Panc1 (cell line): ENCODE measurements at regions not wholly inside any gene's neighbourhood (a gene's known extent, or its start where the extent isn't known, plus 50 kb on each side); places are given as distances from the start of the nearest gene placed in this dataset.

Experiments used
- POLR2AphosphoS5 ChIP-seq: IDR thresholded peaks from 2 replicates; pipeline ENCODE4 v1.6.1; 2012; ENCODE audit warnings: mild to moderate bottlenecking, low read depth, low read length, moderate library complexity
- TF ChIP-seq, protein P1 (sequence below): fragments of 450-650 bp; IDR thresholded peaks from 2 replicates; pipeline ENCODE4 v1.5.1; 2017; ENCODE audit warnings: mild to moderate bottlenecking
- TF ChIP-seq, protein P2 (sequence below), 2 experiments: IDR thresholded peaks; 2 replicates each; pipeline ENCODE4 v1.6.1; 2011 to 2012; ENCODE audit warnings: low read depth in 2 of 2, control low read depth in 1 of 2, low read length in 1 of 2, mild to moderate bottlenecking in 1 of 2, moderate library complexity in 1 of 2; ENCODE audit not compliant: insufficient read depth in 1 of 2

DNA sequence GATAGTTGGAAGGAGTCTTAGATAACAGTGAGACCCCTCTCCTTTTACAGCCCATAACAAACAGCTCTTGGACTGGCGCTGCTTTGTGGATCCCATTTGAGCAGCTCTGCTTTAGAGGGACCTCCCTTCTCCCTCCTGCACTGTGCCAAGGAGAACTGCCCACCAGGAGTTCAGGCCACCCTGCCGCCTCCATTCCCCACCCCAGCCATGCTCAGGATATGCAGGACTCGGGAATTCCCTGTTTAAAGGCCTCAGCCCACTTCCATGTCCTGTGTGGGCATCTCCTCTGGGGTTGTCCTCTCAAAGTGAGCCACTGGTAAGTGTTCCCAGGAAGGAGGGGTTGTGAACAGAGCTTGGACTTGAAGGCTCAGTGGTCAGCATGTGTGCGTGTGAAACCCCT lies 78.9 kb upstream of the ADRA1D start:
- TF ChIP-seq, protein P1, sequence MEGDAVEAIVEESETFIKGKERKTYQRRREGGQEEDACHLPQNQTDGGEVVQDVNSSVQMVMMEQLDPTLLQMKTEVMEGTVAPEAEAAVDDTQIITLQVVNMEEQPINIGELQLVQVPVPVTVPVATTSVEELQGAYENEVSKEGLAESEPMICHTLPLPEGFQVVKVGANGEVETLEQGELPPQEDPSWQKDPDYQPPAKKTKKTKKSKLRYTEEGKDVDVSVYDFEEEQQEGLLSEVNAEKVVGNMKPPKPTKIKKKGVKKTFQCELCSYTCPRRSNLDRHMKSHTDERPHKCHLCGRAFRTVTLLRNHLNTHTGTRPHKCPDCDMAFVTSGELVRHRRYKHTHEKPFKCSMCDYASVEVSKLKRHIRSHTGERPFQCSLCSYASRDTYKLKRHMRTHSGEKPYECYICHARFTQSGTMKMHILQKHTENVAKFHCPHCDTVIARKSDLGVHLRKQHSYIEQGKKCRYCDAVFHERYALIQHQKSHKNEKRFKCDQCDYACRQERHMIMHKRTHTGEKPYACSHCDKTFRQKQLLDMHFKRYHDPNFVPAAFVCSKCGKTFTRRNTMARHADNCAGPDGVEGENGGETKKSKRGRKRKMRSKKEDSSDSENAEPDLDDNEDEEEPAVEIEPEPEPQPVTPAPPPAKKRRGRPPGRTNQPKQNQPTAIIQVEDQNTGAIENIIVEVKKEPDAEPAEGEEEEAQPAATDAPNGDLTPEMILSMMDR = no peak
- TF ChIP-seq, protein P2, sequence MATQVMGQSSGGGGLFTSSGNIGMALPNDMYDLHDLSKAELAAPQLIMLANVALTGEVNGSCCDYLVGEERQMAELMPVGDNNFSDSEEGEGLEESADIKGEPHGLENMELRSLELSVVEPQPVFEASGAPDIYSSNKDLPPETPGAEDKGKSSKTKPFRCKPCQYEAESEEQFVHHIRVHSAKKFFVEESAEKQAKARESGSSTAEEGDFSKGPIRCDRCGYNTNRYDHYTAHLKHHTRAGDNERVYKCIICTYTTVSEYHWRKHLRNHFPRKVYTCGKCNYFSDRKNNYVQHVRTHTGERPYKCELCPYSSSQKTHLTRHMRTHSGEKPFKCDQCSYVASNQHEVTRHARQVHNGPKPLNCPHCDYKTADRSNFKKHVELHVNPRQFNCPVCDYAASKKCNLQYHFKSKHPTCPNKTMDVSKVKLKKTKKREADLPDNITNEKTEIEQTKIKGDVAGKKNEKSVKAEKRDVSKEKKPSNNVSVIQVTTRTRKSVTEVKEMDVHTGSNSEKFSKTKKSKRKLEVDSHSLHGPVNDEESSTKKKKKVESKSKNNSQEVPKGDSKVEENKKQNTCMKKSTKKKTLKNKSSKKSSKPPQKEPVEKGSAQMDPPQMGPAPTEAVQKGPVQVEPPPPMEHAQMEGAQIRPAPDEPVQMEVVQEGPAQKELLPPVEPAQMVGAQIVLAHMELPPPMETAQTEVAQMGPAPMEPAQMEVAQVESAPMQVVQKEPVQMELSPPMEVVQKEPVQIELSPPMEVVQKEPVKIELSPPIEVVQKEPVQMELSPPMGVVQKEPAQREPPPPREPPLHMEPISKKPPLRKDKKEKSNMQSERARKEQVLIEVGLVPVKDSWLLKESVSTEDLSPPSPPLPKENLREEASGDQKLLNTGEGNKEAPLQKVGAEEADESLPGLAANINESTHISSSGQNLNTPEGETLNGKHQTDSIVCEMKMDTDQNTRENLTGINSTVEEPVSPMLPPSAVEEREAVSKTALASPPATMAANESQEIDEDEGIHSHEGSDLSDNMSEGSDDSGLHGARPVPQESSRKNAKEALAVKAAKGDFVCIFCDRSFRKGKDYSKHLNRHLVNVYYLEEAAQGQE (IDR thresholded peaks at IDR 0.05; ENCODE audit: insufficient read depth in 1 of 2, low read depth in 2 of 2, low read length in 1 of 2) = no peak
- TF ChIP-seq POLR2AphosphoS5 = no peak
